Osteocyte (in vitro differentiated cells): ENCODE measurements at regions not wholly inside any gene's neighbourhood (a gene's known extent, or its start where the extent isn't known, plus 50 kb on each side); places are given as distances from the start of the nearest gene placed in this dataset.

Experiments
- DNase-seq: peaks from one replicate; pipeline ENCODE4 v3.0.0; 2021; ENCODE audit warnings: mixed read lengths; ENCODE audit not compliant: unreplicated experiment; ENCODE audit errors: extremely low spot score
- H3K27ac Mint-ChIP-seq: one replicate; pipeline ENCODE4 v1.8.0; 2021; ENCODE audit warnings: mild to moderate bottlenecking, mixed read lengths; ENCODE audit not compliant: unreplicated experiment
- H3K27me3 Mint-ChIP-seq: one replicate; pipeline ENCODE4 v1.8.0; 2021; ENCODE audit warnings: mixed read lengths; ENCODE audit not compliant: unreplicated experiment
- H3K36me3 Mint-ChIP-seq: one replicate; pipeline ENCODE4 v1.8.0; 2021; ENCODE audit warnings: mixed read lengths; ENCODE audit not compliant: unreplicated experiment
- H3K4me1 Mint-ChIP-seq: one replicate; pipeline ENCODE4 v1.8.0; 2021; ENCODE audit warnings: mixed read lengths; ENCODE audit not compliant: unreplicated experiment
- H3K4me3 Mint-ChIP-seq: one replicate; pipeline ENCODE4 v1.8.0; 2021; ENCODE audit warnings: mild to moderate bottlenecking, moderate library complexity, mixed read lengths; ENCODE audit not compliant: unreplicated experiment
- H3K9me3 Mint-ChIP-seq: one replicate; pipeline ENCODE4 v1.8.0; 2021; ENCODE audit warnings: mixed read lengths; ENCODE audit not compliant: unreplicated experiment
- CTCF ChIP-seq: fragments of 200-600 bp; sonication (generic); IDR thresholded peaks from 2 replicates; pipeline ENCODE4 v1.5.0; 2021; ENCODE audit warnings: antibody characterized with exemption, mild to moderate bottlenecking, moderate library complexity

GRCh38 chr2:151028691-151029176, 232.9 kb downstream of the RBM43 start:
- no peak overlapping the region for H3K27ac Mint-ChIP-seq

GRCh38 chr2:151027151-151027550, 234.5 kb downstream of the RBM43 start:
- Mint-ChIP-seq H3K4me1 (peaks cover 2% of the 10 kb centered on the region), H3K9me3 (no peaks in the 10 kb centered on the region), H3K4me3 (no peak overlapping the region), H3K27me3 (peaks cover 2% of the 10 kb centered on the region), H3K36me3 (no peaks in the 10 kb centered on the region), H3K27ac (no peak overlapping the region)
- no peak for DNase-seq
- no peak for TF ChIP-seq CTCF

More at GRCh38 chr2:151028691-151029176, 232.9 kb downstream of the RBM43 start:
- Mint-ChIP-seq H3K36me3 (no peaks in the 10 kb centered on the region), H3K4me3 (no peak overlapping the region), H3K9me3 (no peaks in the 10 kb centered on the region), H3K4me1 (peaks cover 17% of the 10 kb centered on the region), H3K27me3 (no peaks in the 10 kb centered on the region)
- DNase-seq, result no peak
- no peak for TF ChIP-seq CTCF

- H3K4me3 Mint-ChIP-seq, result no peak overlapping the region
- no peaks in the 10 kb centered on the region for H3K36me3 Mint-ChIP-seq
- peaks cover 2% of the 10 kb centered on the region for H3K27me3 Mint-ChIP-seq
- no peak overlapping the region for H3K27ac Mint-ChIP-seq
- no peaks in the 10 kb centered on the region for H3K9me3 Mint-ChIP-seq
- H3K4me1 Mint-ChIP-seq, result no peaks in the 10 kb centered on the region
- no peak for TF ChIP-seq CTCF
- DNase-seq, result no peak
Measured at GRCh38 chr2:151025816-151026215, 235.8 kb downstream of the RBM43 start.

- H3K4me3 Mint-ChIP-seq, result no peak overlapping the region
- no peaks in the 10 kb centered on the region for H3K4me1 Mint-ChIP-seq
- peaks cover 5% of the 10 kb centered on the region for H3K27me3 Mint-ChIP-seq
- H3K36me3 Mint-ChIP-seq, result no peaks in the 10 kb centered on the region
- no peak for TF ChIP-seq CTCF
- no peak for DNase-seq
- H3K27ac Mint-ChIP-seq, result no peak overlapping the region
- no peaks in the 10 kb centered on the region for H3K9me3 Mint-ChIP-seq
Measured at GRCh38 chr2:151024696-151025251, 236.9 kb downstream of the RBM43 start.

- H3K27me3 Mint-ChIP-seq, result peaks cover 6% of the 10 kb centered on the region
- no peak overlapping the region for H3K4me3 Mint-ChIP-seq
- H3K4me1 Mint-ChIP-seq, result no peaks in the 10 kb centered on the region
- no peak for TF ChIP-seq CTCF
- H3K27ac Mint-ChIP-seq, result no peak overlapping the region
- no peaks in the 10 kb centered on the region for H3K36me3 Mint-ChIP-seq
- DNase-seq, result no peak
- H3K9me3 Mint-ChIP-seq, result peaks cover 10% of the 10 kb centered on the region
Measured at GRCh38 chr2:151021747-151022452, 239.8 kb downstream of the RBM43 start.
